HEK293T (cell line): ENCODE measurements at regions not wholly inside any gene's neighbourhood (a gene's known extent, or its start where the extent isn't known, plus 50 kb on each side); places are given as distances from the start of the nearest gene placed in this dataset.

Experiments used
- ARNT ChIP-seq: fragments of 450-650 bp; IDR thresholded peaks from 2 replicates; pipeline ENCODE4 v1.6.1; 2017; ENCODE audit warnings: mild to moderate bottlenecking
- BHLHE40 ChIP-seq: fragments of 450-650 bp; IDR thresholded peaks from 2 replicates; pipeline ENCODE4 v1.6.1; 2016; ENCODE audit warnings: mild to moderate bottlenecking, moderate library complexity, borderline replicate concordance
- ELF4 ChIP-seq: fragments of 450-650 bp; IDR thresholded peaks from 2 replicates; pipeline ENCODE4 v1.6.1; 2017; ENCODE audit warnings: antibody characterized with exemption
- FOXA1 ChIP-seq: fragments of 450-650 bp; IDR thresholded peaks from 2 replicates; pipeline ENCODE4 v1.6.1; 2016; ENCODE audit warnings: mild to moderate bottlenecking
- FOXK2 ChIP-seq: fragments of 450-650 bp; IDR thresholded peaks from 2 replicates; pipeline ENCODE4 v1.6.1; 2016; ENCODE audit warnings: mild to moderate bottlenecking
- FOXM1 ChIP-seq: fragments of 450-650 bp; IDR thresholded peaks from 2 replicates; pipeline ENCODE4 v1.6.1; 2017; ENCODE audit warnings: mild to moderate bottlenecking, borderline replicate concordance
- NFRKB ChIP-seq: fragments of 450-650 bp; IDR thresholded peaks from 2 replicates; pipeline ENCODE4 v1.6.1; 2016; ENCODE audit warnings: mild to moderate bottlenecking, moderate library complexity
- SP1 ChIP-seq: fragments of 450-650 bp; IDR thresholded peaks from 2 replicates; pipeline ENCODE4 v1.6.1; 2017
- SUZ12 ChIP-seq: fragments of 450-650 bp; IDR thresholded peaks from 2 replicates; pipeline ENCODE4 v1.6.1; 2016; ENCODE audit warnings: mild to moderate bottlenecking
- TARDBP ChIP-seq: fragments of 450-650 bp; IDR thresholded peaks from 2 replicates; pipeline ENCODE4 v1.6.1; 2016

DNA sequence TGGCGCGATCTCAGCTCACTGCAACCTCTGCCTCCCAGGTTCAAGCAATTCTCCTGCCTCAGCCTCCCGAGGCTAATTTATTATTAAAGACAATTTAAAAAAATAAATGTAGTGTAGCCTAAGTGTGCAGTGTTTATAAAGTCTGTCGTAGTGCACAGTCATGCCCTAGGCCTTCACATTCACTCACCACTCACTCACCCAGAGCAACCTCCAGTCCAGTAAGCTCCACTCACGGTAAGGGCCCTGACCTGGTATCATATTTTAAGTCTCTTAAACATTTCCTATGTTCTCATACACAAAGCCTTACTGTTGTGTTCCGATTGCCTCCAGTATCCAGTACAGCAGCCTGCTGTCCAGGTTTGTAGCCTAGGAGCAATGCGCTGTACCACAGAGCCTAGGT is 168.2 kb upstream of the FOXQ1 start:
- no peak for TF ChIP-seq TARDBP
- TF ChIP-seq ELF4: no peak
- TF ChIP-seq FOXA1: no peak
- no peak for TF ChIP-seq FOXM1
- no peak for TF ChIP-seq SP1
- no peak for TF ChIP-seq FOXK2
- no peak for TF ChIP-seq SUZ12
- no peak for TF ChIP-seq BHLHE40
- TF ChIP-seq NFRKB: no peak
- TF ChIP-seq ARNT: no peak
